HCEC 1CT (cell line): ENCODE measurements at regions not wholly inside any gene's neighbourhood (a gene's known extent, or its start where the extent isn't known, plus 50 kb on each side); places are given as distances from the start of the nearest gene placed in this dataset.

Experiments used
- DNase-seq: peaks from one replicate; pipeline ENCODE4 v3.0.0-alpha.2; 2017

DNA sequence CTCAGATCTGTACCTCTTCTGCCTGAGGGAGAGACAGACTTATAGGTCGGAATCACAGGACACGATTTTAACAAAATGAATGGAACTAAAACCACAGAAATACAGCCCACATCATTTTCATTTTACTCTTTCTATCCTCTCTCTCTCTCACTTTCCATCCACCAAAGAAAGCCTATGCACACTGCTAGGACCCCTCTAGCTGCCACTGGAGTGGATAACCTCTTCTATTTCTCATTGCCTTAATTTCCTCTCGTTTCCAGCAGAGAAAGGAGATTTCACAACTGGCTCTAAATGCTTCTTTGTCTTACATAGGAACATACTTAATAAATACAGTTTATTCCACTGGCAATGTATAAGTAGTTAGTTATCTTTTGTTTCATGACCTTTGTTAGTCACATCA, 867.8 kb upstream of the ADGRL4 start:
- DNase-seq = no peak

DNA sequence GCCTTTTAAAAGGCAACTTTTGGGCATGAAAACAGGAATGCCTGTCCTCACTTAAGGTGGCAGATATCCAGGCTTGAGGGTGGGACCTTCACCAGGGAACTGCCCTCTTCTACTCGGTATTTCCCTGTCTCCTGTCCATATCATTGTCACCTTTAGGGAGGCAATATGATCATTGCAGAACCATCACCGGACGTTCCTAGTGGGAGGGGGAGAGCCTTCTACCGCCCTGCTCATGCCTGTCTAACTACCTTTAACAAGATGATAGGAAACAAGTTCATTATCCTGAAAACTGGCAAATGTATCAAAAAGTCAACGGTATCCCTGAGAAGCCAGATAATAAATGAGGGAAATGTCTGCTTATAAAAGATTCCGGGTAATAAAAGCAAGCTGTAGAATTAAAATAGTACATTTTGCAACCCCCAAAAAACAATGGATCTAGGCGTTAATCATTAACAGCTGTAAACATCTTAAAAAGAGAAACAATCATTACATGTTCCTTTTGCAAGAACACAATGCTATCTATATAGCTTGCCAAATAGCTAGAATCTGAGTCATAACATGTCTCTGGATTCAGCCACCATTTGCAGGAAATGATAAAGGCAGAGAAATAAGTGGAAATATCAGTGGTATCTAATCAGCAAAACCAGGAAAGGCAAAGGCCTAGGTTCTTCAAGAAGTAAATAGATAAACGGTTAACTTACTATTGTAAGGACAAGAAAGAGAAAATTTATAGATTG, 852.9 kb upstream of the ADGRL4 start:
- peak; percentile 79 for DNase-seq

DNA sequence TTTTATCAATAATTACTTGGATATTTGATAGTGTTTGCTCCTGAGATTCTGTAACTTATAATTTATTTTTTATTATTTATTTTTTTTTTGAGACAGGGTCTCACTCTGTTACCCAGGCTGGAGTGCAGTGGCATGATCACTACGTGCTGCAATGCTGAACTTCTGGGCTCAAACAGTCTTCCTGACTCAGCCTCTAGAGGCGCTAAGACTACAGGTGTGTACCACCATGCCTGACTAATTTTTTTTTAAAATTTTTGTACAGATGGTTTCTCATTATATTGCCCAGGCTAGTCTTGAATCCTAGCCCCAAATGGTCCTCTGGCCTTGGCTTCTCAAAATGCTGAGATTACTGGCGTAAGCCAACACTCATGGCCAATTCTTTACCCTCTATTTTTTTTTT, 845.5 kb upstream of the ADGRL4 start:
- no peak for DNase-seq

DNA sequence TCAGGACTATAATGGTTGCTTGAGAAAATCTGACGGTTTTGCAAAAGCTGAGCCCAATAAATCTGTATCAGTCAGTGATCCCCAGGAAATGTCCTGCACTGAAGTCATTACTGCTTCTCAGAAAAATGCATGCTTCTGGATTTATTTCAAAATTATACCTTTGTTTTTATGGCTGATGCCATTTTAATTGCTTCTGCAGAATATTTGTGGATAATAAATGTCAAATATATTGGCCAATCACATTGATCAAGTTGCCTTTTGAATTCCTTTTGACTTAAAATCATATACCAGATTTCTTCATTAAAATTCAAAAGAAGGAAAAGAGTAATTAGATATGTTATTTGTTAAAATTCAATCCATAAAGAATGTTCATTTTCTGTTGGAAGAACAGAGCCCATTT, 842.9 kb upstream of the ADGRL4 start:
- no peak for DNase-seq

DNA sequence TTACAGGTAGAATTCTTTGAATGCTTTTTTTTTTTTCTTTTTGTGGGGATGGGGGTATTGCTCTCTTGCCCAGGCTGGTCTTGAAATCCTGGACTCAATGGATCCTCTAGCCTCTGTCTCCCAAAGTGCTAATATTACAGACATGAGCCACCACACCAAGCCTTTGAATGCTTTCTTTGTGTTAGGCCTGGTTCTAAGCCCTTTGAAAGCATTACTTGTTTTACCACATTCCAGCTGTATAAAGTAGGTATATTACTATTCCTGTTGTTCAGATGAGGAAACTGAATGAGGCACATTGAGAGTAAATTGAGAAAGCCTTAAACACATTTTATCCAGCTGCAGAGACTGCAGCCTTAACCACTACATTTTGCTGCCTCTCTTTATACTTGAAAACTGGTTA, 841.8 kb upstream of the ADGRL4 start:
- no peak for DNase-seq

DNA sequence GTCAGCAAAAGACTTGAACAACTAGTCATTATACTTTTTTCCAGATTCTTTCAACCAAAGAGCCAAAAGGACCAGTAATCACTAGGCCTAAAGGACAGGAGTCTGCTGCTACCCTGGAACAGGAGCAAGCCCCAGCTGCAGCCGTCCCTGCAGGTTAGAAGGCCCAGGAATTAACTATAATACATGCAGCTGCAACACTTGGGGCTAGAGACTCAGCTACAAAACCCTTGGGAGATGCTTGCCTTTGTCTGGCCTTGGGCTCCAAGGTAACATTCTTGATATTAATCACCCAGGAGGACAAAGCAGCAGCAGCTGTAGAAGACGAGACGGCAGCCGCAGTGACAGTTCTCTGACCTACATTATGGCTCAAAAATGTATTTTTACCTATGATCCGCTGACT, 841.2 kb upstream of the ADGRL4 start:
- no peak for DNase-seq

DNA sequence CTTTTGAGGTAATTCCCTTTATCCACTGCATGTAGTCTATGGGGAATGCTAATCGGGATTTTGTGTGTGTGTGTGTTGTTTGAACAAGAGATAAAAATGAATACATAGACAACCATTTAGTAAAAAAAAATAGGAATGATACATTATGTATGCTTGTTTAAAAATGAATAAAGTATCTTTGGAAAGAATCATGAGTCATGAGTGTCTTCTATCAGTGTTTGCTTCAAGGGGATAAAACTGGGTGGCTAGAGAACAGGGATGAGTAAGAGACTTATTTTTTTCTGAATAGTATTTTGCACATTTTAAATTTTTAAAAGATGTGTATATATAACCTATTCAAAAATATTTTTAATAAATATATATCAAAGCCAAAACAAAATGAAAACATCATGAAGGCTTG, 839.4 kb upstream of the ADGRL4 start:
- peak; percentile 51 for DNase-seq

DNA sequence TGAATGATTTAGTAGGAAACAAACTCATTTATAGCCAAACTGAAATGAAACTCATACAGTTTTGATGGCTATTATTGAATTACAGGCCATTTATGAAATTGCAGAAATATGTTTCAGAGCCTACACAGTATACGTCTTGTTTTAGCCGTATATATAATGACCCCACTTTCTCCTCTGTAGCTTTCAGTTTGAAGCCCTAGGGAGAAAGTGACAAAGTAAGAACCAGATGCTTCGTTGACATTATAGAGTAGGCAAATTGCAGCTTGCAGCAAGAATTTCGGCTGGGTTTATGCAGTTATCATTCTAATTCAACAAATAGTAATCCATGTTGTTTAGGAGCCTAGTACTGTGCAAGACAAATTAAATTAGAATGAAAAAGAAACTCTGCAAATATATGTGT, 836.3 kb upstream of the ADGRL4 start:
- no peak for DNase-seq

DNA sequence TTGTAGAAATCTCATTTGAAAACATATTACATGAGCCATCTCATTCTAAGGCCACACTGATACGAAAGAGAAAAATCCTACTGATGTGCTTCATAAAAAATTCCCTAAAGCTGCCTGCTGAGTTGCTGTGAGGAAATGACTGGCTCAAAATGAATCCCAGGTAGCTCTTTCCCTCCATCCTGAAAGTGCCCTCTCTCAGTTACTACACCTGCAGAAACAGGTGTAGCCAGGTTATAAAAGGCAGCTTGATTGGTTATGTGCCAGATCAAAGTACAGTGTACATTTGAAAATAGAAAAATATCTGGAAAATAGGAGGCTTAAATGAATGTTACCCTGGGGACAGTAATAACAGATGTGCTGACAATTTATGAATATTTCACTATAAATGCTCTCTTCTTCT, 833.4 kb upstream of the ADGRL4 start:
- no peak for DNase-seq

DNA sequence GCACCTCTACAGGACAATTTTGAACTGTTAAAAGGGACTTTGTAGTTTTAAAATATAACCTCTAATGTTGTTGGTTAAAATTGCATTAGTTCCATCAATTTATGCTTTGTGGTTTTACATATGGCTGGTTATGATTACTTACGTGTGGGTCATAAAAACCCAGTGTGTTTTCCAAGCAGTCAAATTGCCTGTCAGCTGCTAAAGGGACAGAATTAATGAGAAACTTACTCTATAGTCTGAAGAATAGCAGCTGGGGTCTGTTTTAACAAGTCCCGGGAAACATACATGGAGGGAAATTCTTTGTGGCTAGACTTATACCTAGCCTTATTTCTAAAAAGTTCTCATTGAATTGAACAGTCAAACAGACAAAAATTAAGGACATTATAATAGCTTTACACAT, 820.9 kb upstream of the ADGRL4 start:
- DNase-seq = no peak

DNA sequence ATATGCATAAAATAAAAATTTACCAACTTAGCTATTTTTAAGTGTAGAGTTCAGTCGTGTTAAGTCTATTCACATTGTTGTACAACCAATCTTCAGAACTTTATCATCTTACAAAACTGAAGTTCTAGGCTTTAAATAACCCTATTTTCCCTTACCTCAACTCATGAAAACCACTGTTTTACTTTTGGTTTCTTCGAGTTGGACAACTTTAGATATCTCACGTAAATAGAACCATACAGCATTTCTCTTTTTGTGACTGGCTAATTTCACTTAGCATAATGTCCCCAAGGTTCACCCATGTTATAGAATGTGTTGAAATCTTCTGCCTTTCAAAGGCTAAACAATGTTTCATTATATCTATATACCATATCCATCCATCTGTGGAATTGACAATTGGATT, 819.0 kb upstream of the ADGRL4 start:
- no peak for DNase-seq

DNA sequence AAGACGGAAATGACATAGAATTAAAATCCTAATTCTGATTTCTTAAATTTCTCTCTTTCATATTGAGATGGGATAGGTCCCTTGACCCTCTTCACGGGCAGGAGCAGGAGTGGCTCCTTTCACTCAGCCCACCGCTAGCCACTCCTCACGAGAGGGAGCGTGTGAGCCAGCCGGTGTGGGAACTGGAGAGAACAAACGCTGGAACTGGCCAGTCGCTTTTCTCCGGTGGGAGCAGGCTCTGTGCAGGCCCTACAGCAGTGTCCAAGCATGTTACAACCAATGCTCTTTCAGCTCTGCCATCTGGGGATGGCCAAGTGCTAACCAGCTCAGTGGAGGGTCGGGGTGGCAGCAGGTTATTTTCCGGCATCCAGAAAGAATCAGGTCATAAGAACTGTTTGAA, 815.5 kb upstream of the ADGRL4 start:
- no peak for DNase-seq

DNA sequence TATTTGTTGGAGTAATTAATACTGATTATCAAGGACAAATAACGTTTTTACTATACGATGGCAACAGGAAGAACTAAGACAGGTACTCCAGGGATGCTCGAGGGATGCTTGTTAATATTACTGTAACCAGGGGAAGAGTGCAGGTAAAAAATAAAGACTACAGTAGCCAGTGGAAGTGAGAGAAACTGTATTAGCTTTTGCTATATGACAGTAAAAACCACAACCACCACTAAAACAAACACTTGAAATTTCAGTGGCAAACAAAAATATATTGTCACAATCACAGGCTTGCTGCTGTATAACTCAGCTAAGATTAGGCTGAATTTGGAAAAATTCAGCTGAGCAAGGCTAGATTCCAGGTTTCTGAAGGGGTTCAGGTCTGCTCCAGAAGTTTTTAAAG, 812.6 kb upstream of the ADGRL4 start:
- no peak for DNase-seq

DNA sequence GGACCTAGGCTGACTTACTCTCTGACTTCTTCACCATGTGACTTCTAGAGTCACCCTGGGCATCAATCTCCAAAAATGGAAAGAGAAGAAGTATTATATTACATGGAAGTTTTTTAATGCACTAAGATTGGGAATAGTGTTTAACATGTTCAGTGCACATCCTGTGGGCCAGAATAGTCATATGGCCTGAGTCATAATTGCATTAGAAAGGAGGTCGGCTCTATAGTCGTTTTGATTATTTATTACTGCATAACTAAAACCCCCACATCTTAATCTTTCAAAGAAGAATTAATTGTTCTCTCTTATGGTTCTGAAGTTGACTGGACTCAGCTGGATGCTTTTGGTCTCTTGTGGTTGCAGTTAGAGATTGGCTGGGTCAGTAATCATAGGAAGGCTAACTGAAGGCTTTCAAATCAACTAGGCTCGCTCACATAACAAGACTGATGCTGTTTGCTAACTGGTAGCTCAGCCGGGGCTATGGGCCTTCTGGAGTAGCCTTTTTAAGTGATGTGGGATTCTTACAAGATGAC, 810.6 kb upstream of the ADGRL4 start:
- peak; percentile 71 for DNase-seq

DNA sequence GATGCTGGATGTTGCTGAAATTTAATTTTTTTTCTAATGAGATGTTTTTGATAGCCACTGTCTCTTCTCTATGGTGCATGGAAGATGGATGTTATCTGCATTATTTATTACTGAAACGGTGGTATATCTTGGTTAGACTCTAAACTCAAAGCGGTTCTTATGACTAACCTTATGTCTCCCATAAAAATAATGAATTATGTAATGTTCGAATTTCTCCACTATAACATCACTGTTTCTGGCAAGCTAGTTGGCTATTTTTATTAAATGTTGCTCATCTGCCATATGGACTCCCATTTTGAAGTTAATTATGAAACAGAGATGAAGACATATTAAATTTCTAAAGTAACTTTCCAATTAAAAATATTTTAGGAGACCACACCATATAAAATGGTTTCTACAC, 808.6 kb upstream of the ADGRL4 start:
- no peak for DNase-seq

DNA sequence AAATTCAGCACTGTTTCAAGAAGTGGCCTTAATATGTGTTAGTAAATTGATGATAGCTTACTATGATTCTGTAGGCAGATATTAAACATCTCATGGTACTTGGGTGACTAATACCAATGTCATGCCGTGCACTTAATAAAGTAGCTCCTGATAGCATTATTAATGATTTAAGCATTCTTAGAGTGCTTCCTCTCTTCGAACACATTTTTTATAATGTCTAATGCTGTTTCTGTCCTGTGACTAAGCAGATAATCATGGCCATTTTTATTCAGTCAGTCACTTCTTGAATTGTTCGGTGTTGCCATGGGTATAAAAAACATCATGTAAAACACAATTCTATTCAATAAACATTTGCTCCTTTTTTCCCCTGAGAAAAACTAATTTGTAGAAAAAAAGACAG, 804.6 kb upstream of the ADGRL4 start:
- peak; percentile 89 for DNase-seq

DNA sequence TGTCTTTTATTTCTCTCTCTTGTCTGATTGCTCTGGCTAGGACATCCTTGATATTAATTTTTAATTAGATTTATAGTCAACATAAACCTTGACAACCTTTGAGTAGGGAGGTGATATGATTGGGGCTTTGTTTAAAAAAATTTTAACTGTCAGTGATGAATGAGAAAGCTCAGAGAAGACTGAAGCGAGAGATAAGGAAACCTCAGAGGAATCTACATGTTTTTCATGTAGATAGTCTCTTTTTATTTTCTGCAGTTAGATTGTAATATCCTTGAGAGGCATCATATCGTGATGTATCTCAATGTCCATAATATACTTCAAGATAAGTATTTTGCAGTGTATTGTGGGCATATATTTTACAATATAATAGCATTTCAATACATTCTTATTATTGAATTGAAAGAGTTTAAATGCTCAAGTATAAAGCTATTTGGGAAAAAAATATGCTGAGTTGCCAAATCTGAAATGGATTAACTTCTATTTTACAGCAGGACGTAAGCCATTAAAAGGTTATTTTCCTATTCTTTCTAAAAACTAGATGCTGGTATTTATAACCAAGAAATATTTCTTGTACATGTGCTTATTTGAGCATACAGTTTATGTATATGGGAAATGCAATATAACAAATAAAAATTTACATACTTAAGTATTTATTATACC, 802.4 kb upstream of the ADGRL4 start:
- DNase-seq = no peak

DNA sequence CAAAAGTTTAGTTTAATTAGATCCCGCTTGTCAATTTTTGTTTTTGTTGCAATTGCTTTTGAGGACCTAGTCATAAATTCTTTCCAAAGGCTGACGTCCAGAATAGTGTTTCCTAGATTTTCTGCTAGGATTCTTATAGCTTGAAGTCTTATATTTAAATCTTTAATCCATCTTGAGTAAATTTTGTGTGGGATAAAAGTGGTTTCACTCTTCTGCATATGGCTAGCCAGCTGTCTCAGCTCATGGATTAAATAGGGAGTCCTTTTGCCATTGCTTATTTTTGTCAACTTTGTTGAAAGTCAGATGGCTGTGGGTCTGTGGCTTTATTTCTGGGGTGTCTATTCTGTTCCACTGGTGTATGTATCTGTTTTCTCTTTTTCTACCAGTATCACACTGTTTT, 801.3 kb upstream of the ADGRL4 start:
- DNase-seq = no peak

DNA sequence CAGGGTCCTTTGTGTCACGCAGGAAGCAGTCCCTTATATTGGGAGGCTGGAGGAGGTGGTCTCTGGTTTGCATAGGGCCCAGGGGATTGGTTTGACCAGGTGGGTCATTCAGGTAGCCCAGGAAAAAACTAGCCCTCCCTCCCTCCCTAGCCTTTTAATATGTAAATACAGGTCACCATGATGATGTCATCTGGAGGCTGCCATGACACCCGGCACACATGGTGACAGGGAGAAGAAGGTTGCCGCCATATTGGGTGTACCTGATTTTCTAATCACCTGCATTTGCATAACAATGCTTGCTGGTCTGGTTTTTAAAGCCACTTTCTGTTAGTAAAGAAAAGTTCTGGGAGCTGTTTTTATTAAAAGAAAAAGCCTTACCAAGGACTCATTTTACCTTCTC, 791.0 kb upstream of the ADGRL4 start:
- DNase-seq = no peak

DNA sequence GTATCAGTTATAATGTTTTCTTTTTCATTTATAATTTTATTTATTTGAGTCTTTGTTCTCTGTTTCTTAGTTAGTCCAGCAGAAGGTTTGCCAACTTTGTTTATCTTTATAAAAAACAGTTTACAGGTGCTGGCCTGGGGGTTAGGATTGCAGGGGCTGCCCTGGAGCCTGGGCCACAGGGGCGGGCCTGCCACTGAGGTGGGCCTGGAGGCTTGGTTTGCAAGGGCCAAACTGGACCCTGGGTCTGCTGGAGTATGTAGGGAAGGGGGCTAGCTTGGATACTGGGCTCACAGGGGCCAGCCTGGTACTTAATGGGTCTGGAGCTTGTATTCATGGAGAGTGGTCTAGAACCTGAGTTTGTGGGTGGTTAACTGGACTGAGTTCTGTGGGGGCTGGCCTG, 789.9 kb upstream of the ADGRL4 start:
- no peak for DNase-seq

DNA sequence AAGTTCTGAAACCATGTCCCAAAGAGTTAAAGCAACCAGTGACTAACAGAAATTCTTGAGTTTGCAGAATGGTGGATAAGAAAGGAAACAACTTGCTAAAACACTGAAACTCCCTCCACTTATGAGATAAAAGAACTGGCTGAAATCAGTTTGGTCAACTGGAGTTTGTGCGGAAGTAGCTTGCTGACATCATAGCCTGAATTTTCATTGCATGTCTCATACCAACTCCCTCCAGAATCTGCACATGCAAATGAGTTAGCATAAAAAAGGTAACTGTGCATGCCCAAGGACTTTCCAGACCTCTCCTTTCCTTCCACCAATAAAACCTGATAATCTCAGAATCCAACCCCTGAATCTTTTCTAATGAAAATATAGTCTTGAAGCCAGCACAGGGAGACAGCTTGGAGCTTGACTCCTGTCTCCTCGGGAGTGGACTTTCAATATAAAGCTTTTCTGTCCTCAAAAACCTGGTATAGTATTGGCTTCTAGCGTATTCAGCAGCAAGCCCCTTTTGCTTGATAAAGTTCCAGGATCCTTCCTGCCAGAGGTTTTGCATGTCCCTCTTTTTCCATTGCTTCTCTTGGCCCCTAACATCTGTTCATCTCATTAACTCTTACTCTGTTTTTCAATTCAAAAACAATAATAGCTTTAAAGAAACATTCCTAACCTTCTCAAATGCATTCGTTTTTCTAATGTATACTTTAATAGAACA, 785.8 kb upstream of the ADGRL4 start:
- DNase-seq = peak; percentile 17

DNA sequence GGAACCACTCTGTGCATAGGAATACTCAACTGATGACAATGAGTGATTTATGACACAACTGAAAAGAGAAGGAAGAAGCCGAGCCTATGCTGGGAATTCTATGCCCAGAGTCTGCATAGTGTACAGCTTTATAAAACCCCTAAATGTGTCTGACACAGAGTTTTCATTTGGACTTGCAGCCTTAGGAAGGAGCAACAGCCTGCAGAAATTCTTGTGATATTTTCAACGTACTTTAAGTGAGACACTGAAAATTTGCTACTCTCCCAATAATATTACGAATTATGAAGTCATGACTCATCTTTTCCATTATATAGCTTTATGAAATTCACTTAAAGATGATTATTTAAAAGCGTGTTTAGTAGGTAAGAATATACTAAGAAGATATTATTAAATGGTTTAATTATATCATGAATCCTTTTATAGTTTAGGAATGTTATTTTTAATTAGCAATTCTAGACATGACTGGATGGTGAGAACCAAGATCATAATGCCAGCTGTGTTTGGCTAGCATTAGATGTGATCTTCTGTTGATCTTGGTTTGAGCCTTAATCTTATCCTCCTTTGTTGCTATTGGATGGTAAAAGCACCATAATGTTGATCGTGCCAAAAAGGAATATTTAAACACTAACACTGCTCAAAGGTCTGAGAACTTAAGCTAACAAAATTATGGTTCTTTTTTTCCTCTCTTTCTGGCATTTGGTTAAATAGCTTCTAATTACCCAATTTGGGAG, 785.1 kb upstream of the ADGRL4 start:
- DNase-seq = peak; percentile 22

DNA sequence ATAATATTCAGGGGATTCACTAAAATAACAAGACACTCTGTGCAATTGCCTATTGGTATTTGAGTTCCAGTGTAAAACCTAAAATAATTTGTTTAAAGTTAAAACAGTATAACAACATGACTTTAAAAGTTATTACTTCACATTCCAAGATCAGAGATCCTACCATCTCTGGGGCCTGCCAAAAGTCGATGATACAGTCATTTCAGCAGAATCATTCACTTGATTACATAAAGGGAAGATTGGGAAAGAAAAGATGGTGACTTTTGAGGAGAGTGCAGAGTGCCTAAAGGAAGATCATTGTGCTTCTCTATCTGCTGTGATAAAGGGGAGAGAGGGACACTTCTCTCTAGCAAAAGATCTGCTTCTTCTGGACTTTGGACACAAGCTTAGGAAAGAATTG, 784.4 kb upstream of the ADGRL4 start:
- no peak for DNase-seq
